Activated CD8-positive, alpha-beta memory T cell treated with anti-CD3 and anti-CD28 coated beads, Interleukin-2, amount 10 ng/mL, durations not matched to agents 7 days and 5 days (primary cell): ENCODE measurements at regions not wholly inside any gene's neighbourhood (a gene's known extent, or its start where the extent isn't known, plus 50 kb on each side); places are given as distances from the start of the nearest gene placed in this dataset.

Experiments
- ATAC-seq: fragments of 150-1000 bp; cut with Tn5 transposase; one replicate; pipeline ENCODE4 v1.10.0; 2021; ENCODE audit warnings: moderate library complexity
- CTCF ChIA-PET: fragments of 350-600 bp; sonication (Branson Sonifier 250); formaldehyde crosslinking; loops from one replicate; lab custom pipeline; 2021; ENCODE audit warnings: antibody characterized with exemption; lab: Charles Lee
- DNase-seq: peaks from one replicate; pipeline ENCODE4 v3.0.0-alpha.2; 2020
- H3K27ac Mint-ChIP-seq: one replicate; pipeline ENCODE4 v1.8.0; 2021; ENCODE audit warnings: mild to moderate bottlenecking, mixed read lengths
- H3K27me3 Mint-ChIP-seq: one replicate; pipeline ENCODE4 v1.8.0; 2021; ENCODE audit warnings: mixed read lengths
- H3K36me3 Mint-ChIP-seq: one replicate; pipeline ENCODE4 v1.8.0; 2021; ENCODE audit warnings: mild to moderate bottlenecking, mixed read lengths
- H3K4me1 Mint-ChIP-seq: one replicate; pipeline ENCODE4 v1.8.0; 2021; ENCODE audit warnings: mixed read lengths
- H3K4me3 Mint-ChIP-seq: one replicate; pipeline ENCODE4 v1.8.0; 2021; ENCODE audit warnings: mild to moderate bottlenecking, moderate library complexity, mixed read lengths
- H3K9me3 Mint-ChIP-seq: one replicate; pipeline ENCODE4 v1.8.0; 2022; ENCODE audit warnings: low read depth, mixed read lengths

DNA sequence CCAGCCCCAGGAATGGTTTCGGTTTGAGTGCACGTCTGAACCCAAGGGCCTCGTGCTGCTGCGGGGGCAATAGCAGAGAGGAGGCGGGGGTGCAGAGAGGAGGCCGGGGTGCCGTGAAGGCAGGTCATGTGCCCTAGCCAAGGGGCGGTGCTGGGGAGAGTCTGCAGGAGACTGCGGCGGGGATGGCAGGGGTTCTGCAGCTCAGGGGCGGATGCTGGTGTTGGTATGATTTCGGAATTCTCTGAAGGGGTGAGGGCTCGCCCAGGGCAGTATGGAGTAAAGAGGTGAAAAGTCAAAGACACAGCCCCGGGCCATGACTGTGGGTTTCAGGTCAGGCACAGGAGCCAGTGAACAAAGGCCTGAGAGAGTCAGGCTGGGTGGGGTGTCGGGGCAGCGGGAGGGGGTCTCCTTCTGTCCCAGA, 186.5 kb upstream of the HDAC4 start:
- DNase-seq = no peak
- CTCF ChIA-PET = interaction anchor here (1.3 kb wide), 1 partner anchor 10 kb away, joined by 3 read pairs; no protein-coding TSS in a partner anchor
- no peak for ATAC-seq
- H3K27ac Mint-ChIP-seq = no peak overlapping the region
- H3K4me3 Mint-ChIP-seq = no peak overlapping the region
- no peaks in the 10 kb centered on the region for H3K4me1 Mint-ChIP-seq
- peaks cover 7% of the 10 kb centered on the region for H3K9me3 Mint-ChIP-seq
- no peaks in the 10 kb centered on the region for H3K27me3 Mint-ChIP-seq
- H3K36me3 Mint-ChIP-seq = no peaks in the 10 kb centered on the region

DNA sequence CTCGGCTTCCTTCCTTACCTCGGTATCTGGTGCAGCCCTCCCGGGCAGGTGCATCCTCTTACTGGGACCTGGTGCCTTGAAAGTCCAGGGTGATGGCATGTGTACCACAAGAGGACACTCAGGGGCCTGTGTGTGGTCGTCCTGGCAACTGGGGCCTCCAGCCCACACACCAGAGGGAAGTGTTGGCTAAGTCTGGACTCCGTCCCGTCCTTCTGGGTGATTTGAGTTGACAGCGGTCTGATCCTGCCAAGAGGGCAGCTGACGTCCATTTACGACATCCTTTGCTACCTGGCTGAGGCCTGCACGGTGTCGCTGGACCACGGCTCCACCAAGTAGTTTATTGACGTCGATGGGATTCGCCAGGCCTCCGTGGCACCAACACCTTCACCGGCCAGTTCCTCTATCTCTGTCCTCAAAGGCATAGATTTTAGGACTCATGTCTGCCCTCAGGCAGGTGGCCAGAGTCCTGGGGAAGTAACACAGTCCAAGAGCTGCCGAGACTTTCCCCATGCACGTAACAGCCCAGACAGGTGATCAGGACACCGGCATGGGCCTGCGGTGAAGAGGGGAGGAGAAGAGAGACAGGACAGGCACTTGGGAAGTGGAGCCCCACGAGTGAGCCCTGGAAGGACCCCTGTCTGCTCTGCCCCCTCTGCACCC, 186.0 kb upstream of the HDAC4 start:
- no peak overlapping the region for H3K4me3 Mint-ChIP-seq
- no peak for ATAC-seq

DNA sequence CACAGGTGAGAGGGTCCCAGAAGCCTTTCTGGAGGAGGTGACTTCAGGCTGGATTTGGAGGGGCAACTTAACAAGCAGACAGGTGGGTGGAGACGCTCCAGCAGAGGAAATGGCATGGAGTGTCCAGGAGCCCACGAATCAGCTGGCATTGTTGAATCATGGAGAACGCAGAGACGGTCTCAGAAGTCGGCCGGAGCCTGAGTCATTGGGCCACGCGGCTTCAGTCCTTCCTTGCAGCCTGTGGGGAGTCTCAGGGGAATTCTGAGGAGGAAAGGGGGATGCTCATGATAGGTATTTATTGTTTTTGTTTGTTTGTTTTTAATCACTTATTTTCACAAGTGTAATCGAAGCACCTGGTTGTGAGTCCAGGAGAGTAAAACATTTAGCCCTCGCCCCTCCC, 184.6 kb upstream of the HDAC4 start:
- Mint-ChIP-seq H3K4me3 (no peak overlapping the region), H3K27me3 (no peaks in the 10 kb centered on the region), H3K9me3 (no peaks in the 10 kb centered on the region), H3K27ac (no peak overlapping the region), H3K36me3 (no peaks in the 10 kb centered on the region), H3K4me1 (no peaks in the 10 kb centered on the region)
- no peak for DNase-seq
- no peak for ATAC-seq
- CTCF ChIA-PET = no interaction called here

More for the DNA sequence above, 186.0 kb upstream of the HDAC4 start:
- H3K4me1 Mint-ChIP-seq = no peaks in the 10 kb centered on the region
- no peak for DNase-seq
- H3K27me3 Mint-ChIP-seq = no peaks in the 10 kb centered on the region
- peaks cover 2% of the 10 kb centered on the region for H3K9me3 Mint-ChIP-seq
- CTCF ChIA-PET = no interaction called here
- no peak overlapping the region for H3K27ac Mint-ChIP-seq
- H3K36me3 Mint-ChIP-seq = no peaks in the 10 kb centered on the region

DNA sequence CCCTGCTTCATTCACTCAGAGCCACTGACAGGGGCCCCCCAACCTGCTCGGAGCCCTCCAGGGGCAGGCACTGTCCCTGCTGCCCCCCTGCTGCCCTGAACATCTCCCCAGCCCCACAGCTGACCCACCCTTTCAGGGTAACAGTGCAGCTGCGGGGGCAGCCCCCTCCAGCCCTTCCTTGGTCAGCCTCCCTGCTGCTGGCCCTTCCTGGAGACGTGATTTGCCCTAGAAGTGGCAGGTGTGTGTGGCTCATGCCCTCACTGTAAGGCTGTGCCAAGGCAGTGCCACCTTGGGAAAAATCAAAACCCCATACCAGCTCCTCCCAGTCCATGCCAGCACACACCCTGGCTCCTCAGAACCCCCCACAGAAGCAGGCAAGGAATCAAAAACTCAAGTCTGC, 184.2 kb upstream of the HDAC4 start:
- Mint-ChIP-seq H3K27ac (no peak overlapping the region), H3K36me3 (no peaks in the 10 kb centered on the region), H3K9me3 (no peaks in the 10 kb centered on the region), H3K4me3 (no peak overlapping the region), H3K27me3 (no peaks in the 10 kb centered on the region), H3K4me1 (no peaks in the 10 kb centered on the region)
- no peak for DNase-seq
- CTCF ChIA-PET = no interaction called here
- no peak for ATAC-seq

DNA sequence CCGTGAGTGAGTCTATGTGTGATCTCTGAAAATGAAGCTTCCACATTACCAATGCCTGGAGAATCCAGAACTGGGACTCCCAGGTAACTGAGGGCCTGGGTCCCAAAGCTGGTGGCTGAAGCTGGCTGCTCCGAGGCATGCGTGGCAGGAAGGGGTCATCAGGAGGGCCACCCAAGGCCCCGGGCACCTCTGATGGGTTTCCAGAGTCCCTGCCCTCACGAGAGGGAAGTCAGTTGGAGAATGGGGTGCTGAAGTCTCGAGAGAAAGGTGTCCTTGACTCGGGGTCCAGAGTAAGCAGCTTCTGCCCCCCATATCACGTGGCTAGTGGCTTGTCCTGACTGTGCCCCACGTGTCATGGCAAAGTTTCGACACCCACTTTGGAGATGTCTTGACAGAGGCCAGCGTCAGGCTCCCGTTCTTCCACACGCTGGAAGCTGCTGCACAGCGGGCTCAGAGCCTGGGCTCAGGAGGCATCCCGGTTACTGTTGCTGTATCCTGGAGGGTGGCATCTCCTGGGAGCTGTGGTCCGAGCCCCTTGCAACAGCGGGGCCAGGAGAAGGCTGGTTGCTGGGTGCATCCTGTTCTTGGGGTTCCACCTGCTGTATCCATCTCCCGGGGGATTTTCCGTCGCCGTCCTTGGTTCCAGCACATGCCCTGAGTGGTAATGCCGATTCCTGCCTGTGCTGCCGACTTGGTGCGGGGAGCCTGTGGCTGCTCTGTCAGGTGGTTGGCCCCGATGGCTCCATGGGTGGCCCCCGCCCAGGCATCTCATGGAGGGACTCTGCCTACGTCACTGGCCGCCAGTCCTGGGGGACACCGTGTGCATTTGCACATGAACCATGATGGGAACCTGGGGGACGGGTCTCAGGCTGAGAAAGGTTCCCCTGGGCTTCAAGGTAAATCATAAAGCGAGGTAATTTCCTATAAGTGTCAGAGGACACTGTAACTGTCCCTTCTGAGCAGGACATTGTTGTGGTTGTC, 183.3 kb upstream of the HDAC4 start:
- Mint-ChIP-seq H3K4me3 (no peak overlapping the region), H3K36me3 (no peaks in the 10 kb centered on the region), H3K4me1 (no peaks in the 10 kb centered on the region), H3K9me3 (no peaks in the 10 kb centered on the region), H3K27me3 (no peaks in the 10 kb centered on the region), H3K27ac (no peak overlapping the region)
- CTCF ChIA-PET = no interaction called here
- ATAC-seq (no peak), DNase-seq (no peak)

- H3K9me3 Mint-ChIP-seq = no peaks in the 10 kb centered on the region
- ATAC-seq = no peak
- no peaks in the 10 kb centered on the region for H3K27me3 Mint-ChIP-seq
- CTCF ChIA-PET = no interaction called here
- no peak for DNase-seq
- no peaks in the 10 kb centered on the region for H3K36me3 Mint-ChIP-seq
- no peak overlapping the region for H3K4me3 Mint-ChIP-seq
- no peak overlapping the region for H3K27ac Mint-ChIP-seq
- no peaks in the 10 kb centered on the region for H3K4me1 Mint-ChIP-seq
Observed at GRCh38 chr2:239583171-239583878, 182.5 kb upstream of the HDAC4 start.

GRCh38 chr2:239582476-239582875, 181.7 kb upstream of the HDAC4 start:
- Mint-ChIP-seq H3K36me3 (no peaks in the 10 kb centered on the region), H3K4me3 (no peak overlapping the region), H3K4me1 (no peaks in the 10 kb centered on the region), H3K27ac (no peak overlapping the region), H3K9me3 (no peaks in the 10 kb centered on the region), H3K27me3 (no peaks in the 10 kb centered on the region)
- DNase-seq (no peak), ATAC-seq (no peak)
- CTCF ChIA-PET = no interaction called here

- no peaks in the 10 kb centered on the region for H3K4me1 Mint-ChIP-seq
- H3K9me3 Mint-ChIP-seq = no peaks in the 10 kb centered on the region
- no peak overlapping the region for H3K4me3 Mint-ChIP-seq
- CTCF ChIA-PET = no interaction called here
- DNase-seq = no peak
- no peak for ATAC-seq
- no peaks in the 10 kb centered on the region for H3K27me3 Mint-ChIP-seq
- no peaks in the 10 kb centered on the region for H3K36me3 Mint-ChIP-seq
- H3K27ac Mint-ChIP-seq = no peak overlapping the region
Observed at GRCh38 chr2:239581352-239581901, 180.6 kb upstream of the HDAC4 start.

GRCh38 chr2:239580199-239580527, 179.3 kb upstream of the HDAC4 start:
- H3K9me3 Mint-ChIP-seq = no peaks in the 10 kb centered on the region
- no peak overlapping the region for H3K27ac Mint-ChIP-seq
- CTCF ChIA-PET = no interaction called here
- no peak overlapping the region for H3K4me3 Mint-ChIP-seq
- H3K4me1 Mint-ChIP-seq = no peaks in the 10 kb centered on the region
- no peaks in the 10 kb centered on the region for H3K36me3 Mint-ChIP-seq
- no peak for ATAC-seq
- H3K27me3 Mint-ChIP-seq = no peaks in the 10 kb centered on the region
- no peak for DNase-seq

GRCh38 chr2:239579524-239580198, 178.8 kb upstream of the HDAC4 start:
- H3K27me3 Mint-ChIP-seq = no peaks in the 10 kb centered on the region
- no peaks in the 10 kb centered on the region for H3K36me3 Mint-ChIP-seq
- no peak overlapping the region for H3K27ac Mint-ChIP-seq
- ATAC-seq (no peak), DNase-seq (no peak)
- H3K9me3 Mint-ChIP-seq = no peaks in the 10 kb centered on the region
- H3K4me3 Mint-ChIP-seq = no peak overlapping the region
- CTCF ChIA-PET = no interaction called here
- no peaks in the 10 kb centered on the region for H3K4me1 Mint-ChIP-seq

GRCh38 chr2:239579081-239579480, 178.3 kb upstream of the HDAC4 start:
- H3K27me3 Mint-ChIP-seq = no peaks in the 10 kb centered on the region
- no peaks in the 10 kb centered on the region for H3K9me3 Mint-ChIP-seq
- no peak overlapping the region for H3K27ac Mint-ChIP-seq
- no peak overlapping the region for H3K4me3 Mint-ChIP-seq
- no peak for DNase-seq
- H3K4me1 Mint-ChIP-seq = no peaks in the 10 kb centered on the region
- CTCF ChIA-PET = no interaction called here
- no peaks in the 10 kb centered on the region for H3K36me3 Mint-ChIP-seq
- ATAC-seq = no peak

DNA sequence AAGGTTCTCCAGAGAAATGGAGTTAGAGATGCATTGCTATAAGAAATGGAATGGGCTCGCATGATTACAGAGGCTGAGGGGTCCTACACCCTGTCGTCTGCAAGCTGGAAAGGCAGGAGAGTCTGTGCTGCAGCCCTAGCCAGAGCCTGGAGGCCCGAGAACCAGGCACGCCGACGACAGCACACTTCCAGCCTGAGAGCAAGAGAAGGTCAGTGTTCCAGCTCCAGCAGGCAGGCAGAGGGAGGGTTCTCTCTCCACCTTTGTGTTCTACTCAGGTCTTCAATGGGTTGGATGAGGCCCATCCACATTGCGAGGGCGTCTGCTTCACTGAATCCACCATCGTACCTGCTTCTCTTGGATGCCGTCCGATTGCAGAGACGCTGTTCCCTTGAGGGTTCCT, 177.6 kb upstream of the HDAC4 start:
- ATAC-seq (no peak), DNase-seq (no peak)
- CTCF ChIA-PET = interaction anchor here (1.6 kb wide), 1 partner anchor 9 kb away, joined by 3 read pairs; no protein-coding TSS in a partner anchor
- Mint-ChIP-seq H3K27me3 (no peaks in the 10 kb centered on the region), H3K4me3 (no peak overlapping the region), H3K36me3 (no peaks in the 10 kb centered on the region), H3K27ac (no peak overlapping the region), H3K9me3 (no peaks in the 10 kb centered on the region), H3K4me1 (no peaks in the 10 kb centered on the region)

DNA sequence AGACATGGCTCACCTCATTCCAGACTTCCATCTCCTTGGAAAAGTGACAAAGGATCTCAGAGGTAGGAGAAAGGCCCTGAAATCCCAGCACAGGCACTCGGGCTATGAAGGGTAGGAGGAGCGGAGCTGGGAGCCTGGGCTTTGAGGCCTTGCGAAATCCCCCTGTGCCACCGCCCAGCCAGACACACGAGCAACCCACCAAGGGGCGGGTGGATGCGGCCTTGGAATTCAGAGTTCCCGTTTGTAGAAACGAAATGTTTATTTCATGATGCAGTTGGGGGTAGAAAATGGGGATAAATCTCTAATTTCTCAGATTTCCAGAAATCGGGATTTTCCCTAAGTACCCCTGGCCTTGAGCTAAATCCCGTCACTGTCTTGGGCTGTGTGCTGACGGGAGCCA, 177.1 kb upstream of the HDAC4 start:
- Mint-ChIP-seq H3K27me3 (no peaks in the 10 kb centered on the region), H3K4me1 (no peaks in the 10 kb centered on the region), H3K36me3 (no peaks in the 10 kb centered on the region), H3K27ac (no peak overlapping the region), H3K4me3 (no peak overlapping the region), H3K9me3 (no peaks in the 10 kb centered on the region)
- no peak for ATAC-seq
- CTCF ChIA-PET = interaction anchor here (1.6 kb wide), 1 partner anchor 10 kb away, joined by 3 read pairs; no protein-coding TSS in a partner anchor
- no peak for DNase-seq
